Stomach (tissue), 4 donors: ENCODE measurements at regions not wholly inside any gene's neighbourhood (a gene's known extent, or its start where the extent isn't known, plus 50 kb on each side); places are given as distances from the start of the nearest gene placed in this dataset.

Source experiments
- POLR2A ChIP-seq, 4 donors: fragments of 450-650 bp; IDR thresholded peaks; one replicate each; pipeline ENCODE4 v1.6.1; 2016; ENCODE audit warnings: antibody characterized with exemption in 4 of 4, control low read depth in 2 of 4, mild to moderate bottlenecking in 1 of 4, moderate library complexity in 1 of 4
- POLR2AphosphoS5 ChIP-seq, 3 donors: sonication (generic); formaldehyde crosslinking; IDR thresholded peaks; one replicate each; pipeline ENCODE4 v1.6.1; 2016; ENCODE audit warnings: antibody characterized with exemption in 3 of 3
- TF ChIP-seq, protein P1 (sequence below), 7 experiments: fragments of 450-650 bp in 4 of 7; fragments of 200-600 bp in 3 of 7; sonication (generic) in 3 of 7; IDR thresholded peaks; one replicate each; pipeline ENCODE4 v1.5.1; 2016 to 2019; ENCODE audit warnings: antibody characterized with exemption in 7 of 7, control low read depth in 2 of 7, mild to moderate bottlenecking in 1 of 7

- TF ChIP-seq, protein P1, sequence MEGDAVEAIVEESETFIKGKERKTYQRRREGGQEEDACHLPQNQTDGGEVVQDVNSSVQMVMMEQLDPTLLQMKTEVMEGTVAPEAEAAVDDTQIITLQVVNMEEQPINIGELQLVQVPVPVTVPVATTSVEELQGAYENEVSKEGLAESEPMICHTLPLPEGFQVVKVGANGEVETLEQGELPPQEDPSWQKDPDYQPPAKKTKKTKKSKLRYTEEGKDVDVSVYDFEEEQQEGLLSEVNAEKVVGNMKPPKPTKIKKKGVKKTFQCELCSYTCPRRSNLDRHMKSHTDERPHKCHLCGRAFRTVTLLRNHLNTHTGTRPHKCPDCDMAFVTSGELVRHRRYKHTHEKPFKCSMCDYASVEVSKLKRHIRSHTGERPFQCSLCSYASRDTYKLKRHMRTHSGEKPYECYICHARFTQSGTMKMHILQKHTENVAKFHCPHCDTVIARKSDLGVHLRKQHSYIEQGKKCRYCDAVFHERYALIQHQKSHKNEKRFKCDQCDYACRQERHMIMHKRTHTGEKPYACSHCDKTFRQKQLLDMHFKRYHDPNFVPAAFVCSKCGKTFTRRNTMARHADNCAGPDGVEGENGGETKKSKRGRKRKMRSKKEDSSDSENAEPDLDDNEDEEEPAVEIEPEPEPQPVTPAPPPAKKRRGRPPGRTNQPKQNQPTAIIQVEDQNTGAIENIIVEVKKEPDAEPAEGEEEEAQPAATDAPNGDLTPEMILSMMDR (IDR thresholded peaks at IDR 0.05) = no peak
- no peak for TF ChIP-seq POLR2A (IDR thresholded peaks at IDR 0.05)
- TF ChIP-seq POLR2AphosphoS5 (IDR thresholded peaks at IDR 0.05) = no peak
These were observed 81.9 kb upstream of the ZNF280D start for GRCh38 chr15:56815247-56815646.
